ENCODE measurements at regions not wholly inside any gene's neighbourhood (a gene's known extent, or its start where the extent isn't known, plus 50 kb on each side); places are given as distances from the start of the nearest gene placed in this dataset.

- no peaks in the 10 kb centered on the region for H3K27me3 ChIP-seq
- H3K36me3 ChIP-seq (replicated peaks in 1 of 2): no peaks in the 10 kb centered on the region
- TF ChIP-seq POLR2A (IDR thresholded peaks at IDR 0.05) (no peak), CTCF (IDR thresholded peaks at IDR 0.05) (no peak)
- H3K4me3 ChIP-seq: no peak overlapping the region
- 18 to 23% (median 18%) methylated on average over 1 of the region's 1 CpG for WGBS, 4 donors
- H3K27ac ChIP-seq: no peak overlapping the region
- no peak for DNase-seq
- intact Hi-C loops (cut with DNase I): no loop called here
- no peaks in the 10 kb centered on the region for H3K4me1 ChIP-seq (replicated peaks in 1 of 2)
- no peaks in the 10 kb centered on the region for H3K9me3 ChIP-seq (replicated peaks in 1 of 3)
These were observed 102.8 kb downstream of the HMHB1 start for GRCh38 chr5:143914756-143915155.

GRCh38 chr5:143916451-143916850 is 104.5 kb downstream of the HMHB1 start:
- WGBS, 4 donors: 56 to 77% (median 62%) methylated on average over 2 of the region's 2 CpGs
- no peak for DNase-seq
- Histone ChIP-seq H3K27ac (no peak overlapping the region), H3K27me3 (no peaks in the 10 kb centered on the region), H3K36me3 (replicated peaks in 1 of 2) (no peaks in the 10 kb centered on the region), H3K9me3 (replicated peaks in 1 of 3) (no peaks in the 10 kb centered on the region), H3K4me1 (replicated peaks in 1 of 2) (no peaks in the 10 kb centered on the region), H3K4me3 (no peak overlapping the region)
- no peak for TF ChIP-seq CTCF (IDR thresholded peaks at IDR 0.05)
- intact Hi-C loops (cut with DNase I): no loop called here

- no peaks in the 10 kb centered on the region for H3K4me1 ChIP-seq (replicated peaks in 1 of 2)
- no peaks in the 10 kb centered on the region for H3K27me3 ChIP-seq
- no peak for DNase-seq
- no peaks in the 10 kb centered on the region for H3K36me3 ChIP-seq (replicated peaks in 1 of 2)
- no peak overlapping the region for H3K4me3 ChIP-seq
- H3K9me3 ChIP-seq (replicated peaks in 1 of 3): no peaks in the 10 kb centered on the region
- WGBS, 4 donors: 76 to 93% (median 87%) methylated on average over 1 of the region's 1 CpG
- no peak overlapping the region for H3K27ac ChIP-seq
- intact Hi-C loops (cut with DNase I): no loop called here
- TF ChIP-seq CTCF (IDR thresholded peaks at IDR 0.05) (no peak), POLR2A (IDR thresholded peaks at IDR 0.05) (no peak)
These were observed 107.0 kb downstream of the HMHB1 start for GRCh38 chr5:143918961-143919360.

GRCh38 chr5:143920772-143921171 is 108.8 kb downstream of the HMHB1 start:
- H3K36me3 ChIP-seq (replicated peaks in 1 of 2): no peaks in the 10 kb centered on the region
- no peaks in the 10 kb centered on the region for H3K27me3 ChIP-seq
- TF ChIP-seq CTCF (IDR thresholded peaks at IDR 0.05) (no peak), POLR2A (IDR thresholded peaks at IDR 0.05) (no peak)
- 88 to 100% (median 93%) methylated on average over 1 of the region's 1 CpG for WGBS, 4 donors
- no peaks in the 10 kb centered on the region for H3K9me3 ChIP-seq (replicated peaks in 1 of 3)
- H3K4me1 ChIP-seq (replicated peaks in 1 of 2): no peaks in the 10 kb centered on the region
- intact Hi-C loops (cut with DNase I): no loop called here
- no peak overlapping the region for H3K4me3 ChIP-seq
- no peak overlapping the region for H3K27ac ChIP-seq
- DNase-seq: no peak
